HUDEP-2 (cell line): ENCODE measurements at regions not wholly inside any gene's neighbourhood (a gene's known extent, or its start where the extent isn't known, plus 50 kb on each side); places are given as distances from the start of the nearest gene placed in this dataset.
"Not testable (repeated sequence)": the region's sequence is repeated elsewhere in the genome, so short reads cannot be mapped to it uniquely, and the experiment has no call there.

Experiments
- DNase-seq, 76 experiments: peaks; one replicate each; lab custom pipeline; 2025; ENCODE audit not compliant: unreplicated experiment in 76 of 76; lab: John Stamatoyannopoulos, UW

GRCh38 chr5:14954616-14955343, 83.2 kb upstream of the ANKH start:
- DNase-seq: no peak

- DNase-seq: no peak
These were observed 82.6 kb upstream of the ANKH start for GRCh38 chr5:14954216-14954615.

DNA sequence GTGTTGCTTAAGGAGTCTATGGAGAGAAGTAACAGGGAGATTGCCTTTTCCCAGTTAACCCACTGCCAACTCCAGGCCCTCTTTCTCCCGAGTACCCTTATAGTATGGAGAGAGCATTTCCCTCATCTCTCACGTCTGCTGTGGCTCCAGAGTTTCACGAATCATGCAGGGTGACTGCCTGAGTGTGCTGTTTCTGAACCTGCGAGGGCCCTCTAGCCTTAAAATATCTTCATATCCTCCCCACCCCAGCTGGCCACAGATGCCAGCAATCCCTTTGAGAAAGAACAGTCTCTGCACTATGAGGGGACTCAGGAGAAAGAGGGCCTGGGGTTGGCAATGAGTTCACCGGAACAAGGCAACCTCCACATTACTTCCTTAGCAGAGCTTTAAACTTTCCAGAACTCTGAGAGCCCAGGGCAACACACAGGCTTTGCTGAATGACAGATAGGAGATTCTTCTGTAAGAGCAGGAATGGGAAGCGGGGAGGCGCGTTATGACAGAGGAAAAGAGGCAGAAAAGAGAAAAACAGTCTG, 81.6 kb upstream of the ANKH start:
- no peak for DNase-seq

DNA sequence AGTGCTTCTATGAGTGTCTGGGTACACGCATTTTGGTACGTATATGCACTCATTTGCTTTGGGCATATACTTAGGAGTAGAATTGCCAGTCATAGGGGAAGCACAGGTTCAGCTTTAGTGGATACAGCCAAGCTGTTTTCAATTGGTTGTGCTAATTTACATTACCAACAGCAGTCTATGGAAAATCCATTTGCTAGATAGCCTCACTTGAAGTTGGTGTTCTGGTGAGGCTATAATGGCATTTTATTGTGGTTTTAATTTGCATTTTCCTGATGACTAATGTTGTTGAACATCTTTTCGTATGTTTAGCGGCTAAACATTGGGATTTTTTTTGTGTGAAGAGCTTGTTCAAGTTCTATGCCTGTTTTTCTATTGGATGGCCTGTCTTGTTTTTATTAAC, 76.8 kb upstream of the ANKH start:
- no peak for DNase-seq

- peak in 15 of 76 experiments; percentile 1 to 30 (median 18) for DNase-seq
These were observed 75.4 kb upstream of the ANKH start for GRCh38 chr5:14946815-14947620.

GRCh38 chr5:14945450-14945849, 73.9 kb upstream of the ANKH start:
- DNase-seq: no peak

GRCh38 chr5:14944996-14945395, 73.4 kb upstream of the ANKH start:
- DNase-seq: no peak

DNA sequence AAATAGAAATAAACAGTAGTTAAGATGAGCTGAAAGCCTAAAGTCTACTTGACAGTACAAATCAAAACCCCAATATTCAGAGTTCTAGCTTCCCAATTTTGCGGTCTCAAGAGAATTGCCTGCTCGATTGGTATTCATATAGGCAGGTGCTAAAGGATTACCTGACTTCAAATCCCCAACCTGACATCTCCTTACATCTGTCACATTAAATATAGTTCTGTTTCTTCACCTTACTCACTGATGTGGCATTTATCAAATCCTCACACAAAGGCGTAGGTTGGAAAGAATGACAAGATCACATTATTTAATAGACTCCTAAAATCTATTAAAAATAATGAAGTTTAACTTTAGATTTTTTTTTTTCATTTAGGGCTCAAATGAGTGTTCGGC, 72.8 kb upstream of the ANKH start:
- no peak for DNase-seq

DNA sequence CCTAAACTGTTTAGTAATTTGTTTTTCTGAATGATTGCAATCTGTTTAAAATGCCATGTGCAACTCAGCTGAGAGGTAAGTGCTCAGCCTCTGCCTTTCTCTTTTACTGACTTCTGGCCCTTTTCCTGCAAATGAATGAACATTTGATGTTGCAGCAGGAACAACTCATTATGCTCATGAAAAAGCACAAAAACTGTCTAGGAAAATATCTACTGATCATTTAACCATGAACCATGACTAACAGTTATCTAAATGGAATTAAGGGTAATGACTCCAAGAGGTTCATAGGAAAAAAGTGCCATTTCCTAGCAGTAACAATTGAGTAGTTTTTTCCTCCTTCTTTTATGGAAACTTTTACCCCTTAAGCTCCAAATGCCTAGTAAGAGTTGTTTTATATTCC, 70.6 kb upstream of the ANKH start:
- no peak for DNase-seq

DNA sequence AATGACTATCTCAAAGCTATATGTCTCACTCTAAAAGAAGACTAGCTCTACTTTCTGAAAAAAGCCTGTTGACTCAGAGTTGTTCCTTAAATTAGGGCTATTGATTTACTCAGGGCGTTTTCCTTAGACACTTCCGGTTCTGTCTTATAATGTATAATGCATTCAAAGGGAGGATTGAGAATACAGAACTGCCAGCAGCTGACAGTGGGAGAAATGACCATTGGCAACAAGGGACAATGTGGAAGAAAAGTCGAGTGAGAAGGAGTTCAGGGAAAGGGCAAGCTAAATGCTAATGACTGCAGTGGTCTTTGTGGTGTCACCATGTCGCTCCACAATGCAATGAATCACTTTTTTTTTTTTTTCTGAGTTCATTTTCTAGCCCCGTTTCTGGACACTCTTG, 65.7 kb upstream of the ANKH start:
- DNase-seq: no peak

DNA sequence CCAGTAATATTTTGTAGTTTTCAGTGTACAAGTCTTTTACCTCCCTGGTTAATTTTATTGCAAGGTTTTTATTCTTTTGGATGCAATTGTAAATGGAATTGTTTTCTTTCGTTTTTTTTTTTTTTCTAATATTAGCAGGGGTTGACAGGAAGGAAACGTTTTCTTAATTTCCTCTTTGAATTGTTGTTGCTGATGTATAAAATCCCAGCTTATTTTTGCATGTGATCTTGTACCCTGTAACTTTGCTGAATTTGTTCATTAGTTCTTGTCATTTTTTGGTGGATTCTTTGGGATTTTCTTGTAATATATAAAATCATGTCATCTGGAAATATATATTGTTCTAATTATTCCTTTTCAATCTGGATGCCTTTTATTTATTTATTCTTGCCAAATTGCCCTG, 65.0 kb upstream of the ANKH start:
- DNase-seq: no peak

DNA sequence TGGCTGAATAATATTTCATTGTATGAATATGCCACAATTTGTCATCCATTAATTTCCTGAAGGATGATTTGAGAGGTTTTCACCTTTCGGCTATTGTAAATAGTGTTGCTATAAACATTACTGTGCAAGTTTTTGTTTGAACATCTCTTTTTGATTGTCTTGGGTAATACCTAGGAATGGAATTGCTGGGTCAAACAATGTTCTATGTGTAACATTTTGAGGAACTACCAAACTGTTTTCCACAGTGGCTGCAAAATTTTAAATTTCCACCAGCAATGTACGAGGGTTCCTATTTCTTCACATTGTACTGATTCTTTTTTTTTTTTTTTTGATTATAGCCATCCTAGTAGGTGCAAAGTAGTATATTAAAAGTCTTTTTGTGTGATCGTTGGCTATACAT, 63.8 kb upstream of the ANKH start:
- DNase-seq: no peak

DNA sequence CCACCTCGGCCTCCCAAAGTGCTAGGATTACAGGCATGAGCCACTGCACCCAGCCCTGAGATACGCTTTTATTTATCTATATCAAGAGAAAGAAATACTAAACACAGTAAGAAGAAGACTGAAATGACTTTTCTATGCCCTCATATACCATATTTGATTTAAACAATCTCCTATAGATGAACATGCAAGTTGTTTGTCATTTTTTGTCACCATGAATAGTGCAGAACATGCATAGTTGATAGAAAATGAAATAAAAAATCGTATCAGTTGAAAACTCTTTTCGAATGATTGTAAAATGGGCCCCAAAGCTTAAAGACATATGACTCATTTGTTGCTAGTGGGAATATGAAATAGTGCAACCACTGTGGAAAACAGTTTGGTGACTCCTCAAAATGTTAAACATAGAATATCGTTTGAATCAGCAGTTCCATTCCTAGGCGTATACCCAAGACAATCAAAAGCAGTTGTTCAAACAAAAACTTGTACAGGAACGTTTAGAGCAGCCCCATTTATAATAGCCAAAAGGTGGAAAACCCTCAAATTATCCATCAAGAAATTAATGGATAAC, 61.4 kb upstream of the ANKH start:
- no peak for DNase-seq

DNA sequence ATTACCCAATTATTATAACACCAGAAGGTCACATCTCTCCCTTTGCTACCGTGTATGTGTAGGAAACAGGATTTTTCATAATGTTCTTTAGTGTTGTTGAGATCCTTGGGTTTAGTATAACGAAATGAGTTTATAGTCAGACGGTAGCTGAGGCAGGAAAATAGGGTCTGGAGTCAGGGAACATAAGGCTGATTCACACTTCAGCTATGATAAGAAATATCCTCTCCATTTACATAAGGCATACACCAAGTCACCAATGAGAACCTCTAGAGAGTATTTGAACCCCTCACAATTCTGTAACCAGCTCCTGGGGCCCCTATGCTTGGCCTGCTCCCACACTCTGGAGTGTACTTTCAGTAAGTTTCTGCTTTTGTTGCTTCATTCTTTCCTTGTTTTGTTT, 58.9 kb upstream of the ANKH start:
- no peak for DNase-seq

- DNase-seq: no peak
These were observed 57.9 kb upstream of the ANKH start for GRCh38 chr5:14929293-14930065.

GRCh38 chr5:14928661-14929060, 57.1 kb upstream of the ANKH start:
- no peak for DNase-seq

- no peak for DNase-seq
These were observed 53.7 kb upstream of the ANKH start for GRCh38 chr5:14925326-14925725.

- DNase-seq: not testable (repeated sequence)
These were observed 51.4 kb upstream of the ANKH start for GRCh38 chr5:14922952-14923351.

GRCh38 chr5:14922456-14922855, 50.9 kb upstream of the ANKH start:
- no peak for DNase-seq
